ENCODE measurements at regions not wholly inside any gene's neighbourhood (a gene's known extent, or its start where the extent isn't known, plus 50 kb on each side); places are given as distances from the start of the nearest gene placed in this dataset.
"Not testable (repeated sequence)": the region's sequence is repeated elsewhere in the genome, so short reads cannot be mapped to it uniquely, and the experiment has no call there.

GRCh38 chr4:9073371-9073770 lies 96.8 kb upstream of the FAM90A26 start:
- H3K36me3 ChIP-seq (ENCODE audit: low read depth); DNase-seq; H3K4me2 ChIP-seq; H3F3A ChIP-seq (ENCODE audit: insufficient read depth, low read depth); CTCF ChIA-PET; intact Hi-C loops (cut with micrococcal nuclease; ENCODE audit: unreplicated experiment); H3K27ac ChIP-seq; H4K20me1 ChIP-seq (ENCODE audit: insufficient read depth); H3K9me3 ChIP-seq (ENCODE audit: insufficient read depth, low read depth); POLR2A ChIA-PET (ENCODE audit: unreplicated experiment); H3K79me2 ChIP-seq (ENCODE audit: low read depth); H2AFZ ChIP-seq; BruUV-seq (replicated peaks); H3K4me1 ChIP-seq (replicated peaks; ENCODE audit: insufficient read depth); H3K4me3 ChIP-seq; H3K9me2 ChIP-seq (ENCODE audit: insufficient read depth): not testable (repeated sequence)
- H3K27me3 ChIP-seq (ENCODE audit: insufficient read depth, low read depth): peaks cover 41% of the 10 kb centered on the region

DNA sequence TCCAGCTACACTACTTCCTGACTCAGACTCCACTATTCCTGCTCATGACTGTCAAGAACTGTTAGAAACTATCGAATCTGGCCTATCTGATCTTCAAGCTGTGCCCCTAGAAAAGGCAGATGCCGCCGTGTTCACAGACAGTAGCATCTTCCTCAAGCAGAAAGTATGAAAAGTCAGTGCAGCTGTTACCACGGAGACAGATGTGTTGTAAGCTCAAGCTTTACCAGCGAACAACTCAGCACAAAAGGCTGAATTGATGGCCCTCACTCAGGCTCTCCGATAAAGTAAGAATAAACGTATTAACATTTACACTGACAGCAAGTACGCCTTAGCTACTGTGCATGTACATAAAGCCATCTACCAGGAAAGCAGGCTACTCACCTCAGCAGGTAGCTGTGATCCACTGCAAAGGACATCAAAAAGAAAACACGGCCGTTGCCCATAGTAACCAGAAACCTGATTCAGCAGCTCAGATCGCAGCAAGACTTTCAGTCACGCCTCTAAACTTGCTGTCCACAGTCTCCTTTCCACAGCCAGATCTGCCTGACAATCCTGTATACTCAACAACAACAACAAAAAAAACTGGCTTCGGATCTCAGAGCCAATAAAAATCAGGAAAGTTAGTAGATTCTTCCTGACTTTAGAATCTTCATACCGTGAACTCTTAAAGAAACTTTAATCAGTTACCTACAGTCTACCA lies 97.5 kb upstream of the FAM90A26 start:
- H3K4me2 ChIP-seq; H2AFZ ChIP-seq; H3K9me2 ChIP-seq (ENCODE audit: insufficient read depth); H3K4me3 ChIP-seq; H4K20me1 ChIP-seq (ENCODE audit: insufficient read depth); H3K9me3 ChIP-seq (ENCODE audit: insufficient read depth, low read depth); H3F3A ChIP-seq (ENCODE audit: insufficient read depth, low read depth); POLR2A ChIA-PET (ENCODE audit: unreplicated experiment); CTCF ChIA-PET; BruUV-seq (replicated peaks); H3K4me1 ChIP-seq (replicated peaks; ENCODE audit: insufficient read depth); intact Hi-C loops (cut with micrococcal nuclease; ENCODE audit: unreplicated experiment); H3K27ac ChIP-seq; H3K79me2 ChIP-seq (ENCODE audit: low read depth); H3K36me3 ChIP-seq (ENCODE audit: low read depth); DNase-seq: not testable (repeated sequence)
- peaks cover 39% of the 10 kb centered on the region for H3K27me3 ChIP-seq (ENCODE audit: insufficient read depth, low read depth)

- DNase-seq; H3K9me3 ChIP-seq (ENCODE audit: insufficient read depth, low read depth); H3K4me2 ChIP-seq; H4K20me1 ChIP-seq (ENCODE audit: insufficient read depth); H2AFZ ChIP-seq; intact Hi-C loops (cut with micrococcal nuclease; ENCODE audit: unreplicated experiment); H3K4me1 ChIP-seq (replicated peaks; ENCODE audit: insufficient read depth); H3K9me2 ChIP-seq (ENCODE audit: insufficient read depth); CTCF ChIA-PET; H3K27ac ChIP-seq; H3K36me3 ChIP-seq (ENCODE audit: low read depth); H3K79me2 ChIP-seq (ENCODE audit: low read depth); H3K4me3 ChIP-seq; H3F3A ChIP-seq (ENCODE audit: insufficient read depth, low read depth); BruUV-seq (replicated peaks); POLR2A ChIA-PET (ENCODE audit: unreplicated experiment): not testable (repeated sequence)
- H3K27me3 ChIP-seq (ENCODE audit: insufficient read depth, low read depth): peaks cover 27% of the 10 kb centered on the region
Observed at GRCh38 chr4:9067923-9068322, 102.3 kb upstream of the FAM90A26 start.

DNA sequence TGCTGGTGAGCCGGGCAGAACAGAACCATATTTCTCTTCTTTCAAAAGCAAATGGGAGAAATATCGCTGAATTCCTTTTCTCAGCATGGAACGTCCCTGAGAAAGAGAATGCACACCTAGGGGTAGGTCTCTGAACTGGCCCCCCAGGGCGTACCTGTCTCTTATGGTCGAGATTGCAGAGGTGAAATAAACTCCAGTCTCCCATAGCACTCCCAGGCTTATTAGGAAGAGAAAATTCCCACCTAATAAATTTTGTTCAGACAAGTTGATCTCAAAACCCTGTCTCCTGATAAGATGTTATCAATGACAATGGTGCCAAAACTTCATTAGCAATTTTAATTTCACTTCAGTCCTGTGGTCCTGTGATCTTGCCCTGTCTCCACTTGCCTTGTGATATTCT lies 106.6 kb upstream of the FAM90A26 start:
- H3K27ac ChIP-seq; POLR2A ChIA-PET (ENCODE audit: unreplicated experiment); DNase-seq; H3K79me2 ChIP-seq (ENCODE audit: low read depth); CTCF ChIA-PET; H3K4me2 ChIP-seq; H2AFZ ChIP-seq; H3K9me3 ChIP-seq (ENCODE audit: insufficient read depth, low read depth); H3K9me2 ChIP-seq (ENCODE audit: insufficient read depth); intact Hi-C loops (cut with micrococcal nuclease; ENCODE audit: unreplicated experiment); H4K20me1 ChIP-seq (ENCODE audit: insufficient read depth); H3K27me3 ChIP-seq (ENCODE audit: insufficient read depth, low read depth); H3K4me3 ChIP-seq; H3F3A ChIP-seq (ENCODE audit: insufficient read depth, low read depth); H3K36me3 ChIP-seq (ENCODE audit: low read depth); H3K4me1 ChIP-seq (replicated peaks; ENCODE audit: insufficient read depth); BruUV-seq (replicated peaks): not testable (repeated sequence)

GRCh38 chr4:9024866-9025265 lies 145.3 kb upstream of the FAM90A26 start:
- H3K27me3 ChIP-seq (ENCODE audit: insufficient read depth, low read depth); H3F3A ChIP-seq (ENCODE audit: insufficient read depth, low read depth); BruUV-seq (replicated peaks); H3K27ac ChIP-seq; H2AFZ ChIP-seq; H3K4me3 ChIP-seq; intact Hi-C loops (cut with micrococcal nuclease; ENCODE audit: unreplicated experiment); H3K4me1 ChIP-seq (replicated peaks; ENCODE audit: insufficient read depth); H3K79me2 ChIP-seq (ENCODE audit: low read depth); POLR2A ChIA-PET (ENCODE audit: unreplicated experiment); H4K20me1 ChIP-seq (ENCODE audit: insufficient read depth); H3K9me3 ChIP-seq (ENCODE audit: insufficient read depth, low read depth); H3K9me2 ChIP-seq (ENCODE audit: insufficient read depth); CTCF ChIA-PET; H3K4me2 ChIP-seq; H3K36me3 ChIP-seq (ENCODE audit: low read depth); DNase-seq: not testable (repeated sequence)

DNA sequence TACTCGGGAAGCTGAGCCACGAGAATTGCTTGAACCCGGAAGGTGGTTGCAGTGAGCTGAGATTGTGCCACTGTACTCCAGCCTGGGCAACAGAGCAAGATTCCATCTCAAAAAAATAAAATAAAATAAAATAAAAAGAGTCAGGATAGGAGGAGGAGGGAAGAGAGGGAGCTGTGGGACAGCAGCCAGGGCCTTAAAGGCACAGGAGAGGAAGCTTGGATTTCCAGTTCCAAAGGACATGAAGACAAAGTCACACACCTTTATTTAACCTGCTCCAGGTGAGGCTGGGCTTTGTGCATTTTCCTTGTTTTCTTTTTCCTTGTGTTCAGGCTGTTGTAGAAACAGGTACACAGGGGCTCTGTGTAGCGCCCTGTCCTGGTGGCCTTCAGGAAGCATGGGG lies 138.2 kb upstream of the HMX1 start:
- H3K4me1 ChIP-seq (replicated peaks; ENCODE audit: insufficient read depth); POLR2A ChIA-PET (ENCODE audit: unreplicated experiment); H3K27ac ChIP-seq; H3K79me2 ChIP-seq (ENCODE audit: low read depth); H3K4me3 ChIP-seq; H3K4me2 ChIP-seq; H3K27me3 ChIP-seq (ENCODE audit: insufficient read depth, low read depth); intact Hi-C loops (cut with micrococcal nuclease; ENCODE audit: unreplicated experiment); BruUV-seq (replicated peaks); H3F3A ChIP-seq (ENCODE audit: insufficient read depth, low read depth); CTCF ChIA-PET; H2AFZ ChIP-seq; H3K9me3 ChIP-seq (ENCODE audit: insufficient read depth, low read depth); DNase-seq; H4K20me1 ChIP-seq (ENCODE audit: insufficient read depth); H3K9me2 ChIP-seq (ENCODE audit: insufficient read depth); H3K36me3 ChIP-seq (ENCODE audit: low read depth): not testable (repeated sequence)

DNA sequence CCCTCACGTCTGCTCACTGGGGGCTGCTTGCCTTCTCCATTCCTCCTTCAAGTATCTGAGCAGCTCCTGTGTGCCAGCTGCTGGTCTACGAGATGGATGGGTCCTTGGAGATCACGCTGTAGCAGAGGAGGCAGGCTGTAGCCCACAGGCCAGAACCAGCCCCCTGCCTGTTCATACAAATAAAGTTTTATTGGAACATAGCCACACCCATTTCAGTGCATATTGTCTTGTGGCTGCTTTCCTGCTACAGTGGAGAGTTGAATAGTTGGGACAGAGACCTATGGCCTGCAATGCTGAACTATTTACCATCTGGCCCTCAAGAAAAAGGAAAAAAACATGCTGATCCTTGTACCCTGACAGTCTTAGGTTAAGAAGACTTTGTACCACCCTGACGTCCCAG lies 136.8 kb upstream of the HMX1 start:
- BruUV-seq (replicated peaks); intact Hi-C loops (cut with micrococcal nuclease; ENCODE audit: unreplicated experiment); H3K9me2 ChIP-seq (ENCODE audit: insufficient read depth); H4K20me1 ChIP-seq (ENCODE audit: insufficient read depth); H3K9me3 ChIP-seq (ENCODE audit: insufficient read depth, low read depth); H3K36me3 ChIP-seq (ENCODE audit: low read depth); H3K4me3 ChIP-seq; POLR2A ChIA-PET (ENCODE audit: unreplicated experiment); CTCF ChIA-PET; H3K4me2 ChIP-seq; H2AFZ ChIP-seq; H3K4me1 ChIP-seq (replicated peaks; ENCODE audit: insufficient read depth); H3K27me3 ChIP-seq (ENCODE audit: insufficient read depth, low read depth); H3K27ac ChIP-seq; H3K79me2 ChIP-seq (ENCODE audit: low read depth); H3F3A ChIP-seq (ENCODE audit: insufficient read depth, low read depth); DNase-seq: not testable (repeated sequence)

GRCh38 chr4:9001153-9001552 lies 129.5 kb upstream of the HMX1 start:
- H2AFZ ChIP-seq; H3K4me1 ChIP-seq (replicated peaks; ENCODE audit: insufficient read depth); H3K36me3 ChIP-seq (ENCODE audit: low read depth); H3K4me3 ChIP-seq; DNase-seq; H3K27ac ChIP-seq; H3K9me2 ChIP-seq (ENCODE audit: insufficient read depth); CTCF ChIA-PET; BruUV-seq (replicated peaks); H3K27me3 ChIP-seq (ENCODE audit: insufficient read depth, low read depth); H3F3A ChIP-seq (ENCODE audit: insufficient read depth, low read depth); POLR2A ChIA-PET (ENCODE audit: unreplicated experiment); H3K4me2 ChIP-seq; H4K20me1 ChIP-seq (ENCODE audit: insufficient read depth); H3K9me3 ChIP-seq (ENCODE audit: insufficient read depth, low read depth); intact Hi-C loops (cut with micrococcal nuclease; ENCODE audit: unreplicated experiment); H3K79me2 ChIP-seq (ENCODE audit: low read depth): not testable (repeated sequence)
